ENCODE measurements at regions not wholly inside any gene's neighbourhood (a gene's known extent, or its start where the extent isn't known, plus 50 kb on each side); places are given as distances from the start of the nearest gene placed in this dataset.

- Histone ChIP-seq H3K27me3 (ENCODE audit: control insufficient read depth, insufficient read depth) (no peaks in the 10 kb centered on the region), H3K4me3 (ENCODE audit: low read length) (no peak overlapping the region), H3K9me3 (ENCODE audit: control insufficient read depth, low read length) (no peaks in the 10 kb centered on the region), H3K27ac (ENCODE audit: low read length) (no peak overlapping the region), H3K4me1 (ENCODE audit: control insufficient read depth, insufficient read depth, low read length) (no peaks in the 10 kb centered on the region)
- DNase-seq (no peak), ATAC-seq (no peak)
- intact Hi-C loops (cut with DNase I), result no loop called here
- 82% methylated on average over 2 of the region's 2 CpGs for WGBS
Observed at GRCh38 chr12:16096273-16096849, 181.1 kb downstream of the SLC15A5 start.

GRCh38 chr12:16095531-16096110, 181.9 kb downstream of the SLC15A5 start:
- intact Hi-C loops (cut with DNase I), result no loop called here
- Histone ChIP-seq H3K4me1 (ENCODE audit: control insufficient read depth, insufficient read depth, low read length) (no peaks in the 10 kb centered on the region), H3K27me3 (ENCODE audit: control insufficient read depth, insufficient read depth) (no peaks in the 10 kb centered on the region), H3K9me3 (ENCODE audit: control insufficient read depth, low read length) (no peaks in the 10 kb centered on the region), H3K27ac (ENCODE audit: low read length) (no peak overlapping the region), H3K4me3 (ENCODE audit: low read length) (no peak overlapping the region)
- 24% methylated on average over 4 of the region's 4 CpGs for WGBS
- DNase-seq (no peak), ATAC-seq (no peak)

DNA sequence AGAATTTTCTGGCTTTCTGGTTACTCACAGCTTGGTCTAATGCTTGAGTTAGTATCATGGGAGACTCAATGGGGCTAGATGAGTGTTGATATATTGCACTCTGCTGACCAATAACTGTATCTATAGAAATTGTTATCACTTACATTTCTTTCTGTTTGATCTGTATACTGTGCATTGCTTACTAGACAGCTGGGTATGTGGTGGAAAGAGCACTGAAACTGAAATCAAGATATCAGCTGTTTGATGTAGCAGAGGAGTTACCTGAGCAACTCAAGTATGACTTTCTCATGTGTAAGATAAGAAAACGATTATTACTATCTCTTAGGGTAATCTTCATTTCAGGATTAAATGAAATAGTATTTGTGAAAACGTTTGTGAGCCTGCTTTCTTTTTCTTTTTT, 183.0 kb downstream of the SLC15A5 start:
- no peaks in the 10 kb centered on the region for H3K27me3 ChIP-seq (ENCODE audit: control insufficient read depth, insufficient read depth)
- no peak for DNase-seq
- intact Hi-C loops (cut with DNase I), result no loop called here
- H3K4me1 ChIP-seq (ENCODE audit: control insufficient read depth, insufficient read depth, low read length), result no peaks in the 10 kb centered on the region
- H3K9me3 ChIP-seq (ENCODE audit: control insufficient read depth, low read length), result no peaks in the 10 kb centered on the region
- no peak overlapping the region for H3K27ac ChIP-seq (ENCODE audit: low read length)
- H3K4me3 ChIP-seq (ENCODE audit: low read length), result no peak overlapping the region
- no peak for ATAC-seq
- WGBS, result 29% methylated on average over 2 of the region's 2 CpGs

- ATAC-seq, result no peak
- H3K4me3 ChIP-seq (ENCODE audit: low read length), result no peak overlapping the region
- no peaks in the 10 kb centered on the region for H3K9me3 ChIP-seq (ENCODE audit: control insufficient read depth, low read length)
- H3K4me1 ChIP-seq (ENCODE audit: control insufficient read depth, insufficient read depth, low read length), result no peaks in the 10 kb centered on the region
- intact Hi-C loops (cut with DNase I), result no loop called here
- H3K27ac ChIP-seq (ENCODE audit: low read length), result no peak overlapping the region
- no peaks in the 10 kb centered on the region for H3K27me3 ChIP-seq (ENCODE audit: control insufficient read depth, insufficient read depth)
- no peak for DNase-seq
Observed at GRCh38 chr12:16093825-16094224, 182.7 kb downstream of the DERA start.

DNA sequence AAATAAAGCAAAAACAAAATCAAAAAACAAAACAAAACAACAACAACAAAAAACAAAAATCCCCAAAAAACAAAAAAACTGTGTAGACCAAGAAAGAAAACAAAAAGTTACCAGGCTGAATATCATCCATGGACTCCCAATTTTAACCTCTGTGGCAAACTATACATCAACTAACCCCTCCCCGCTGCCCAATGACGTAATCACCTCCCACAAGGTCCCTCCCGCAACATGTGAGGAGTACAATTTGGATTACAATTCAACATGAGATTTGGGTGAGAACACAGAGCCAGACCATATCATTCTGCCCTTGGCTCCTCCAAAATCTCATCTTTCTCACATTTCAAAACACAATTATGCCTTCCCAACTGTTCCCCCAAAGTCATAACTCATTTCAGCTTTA, 179.8 kb downstream of the DERA start:
- Histone ChIP-seq H3K27ac (ENCODE audit: low read length) (no peak overlapping the region), H3K9me3 (ENCODE audit: control insufficient read depth, low read length) (no peaks in the 10 kb centered on the region), H3K27me3 (ENCODE audit: control insufficient read depth, insufficient read depth) (no peaks in the 10 kb centered on the region), H3K4me1 (ENCODE audit: control insufficient read depth, insufficient read depth, low read length) (no peaks in the 10 kb centered on the region), H3K4me3 (ENCODE audit: low read length) (no peak overlapping the region)
- no peak for ATAC-seq
- WGBS, result 91% methylated on average over 3 of the region's 3 CpGs
- intact Hi-C loops (cut with DNase I), result no loop called here
- no peak for DNase-seq

DNA sequence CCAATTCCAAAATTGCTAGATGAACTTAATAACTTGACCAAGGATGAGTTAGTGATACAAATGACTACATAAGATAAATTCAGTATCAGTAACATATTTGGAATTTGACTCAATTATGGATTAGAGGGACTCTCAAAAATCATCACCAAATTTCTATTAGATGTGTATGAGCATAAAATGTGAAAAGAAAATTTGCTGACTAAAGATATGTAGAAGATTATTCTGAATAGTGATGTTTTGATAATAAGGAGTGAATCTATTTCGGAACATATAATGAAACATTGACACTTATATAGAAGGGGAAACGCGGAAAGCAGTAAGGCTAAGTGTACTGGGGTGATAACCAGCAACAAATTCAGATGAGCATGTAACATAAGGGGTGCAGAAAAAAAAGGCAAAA, 177.3 kb downstream of the DERA start:
- Histone ChIP-seq H3K4me1 (ENCODE audit: control insufficient read depth, insufficient read depth, low read length) (no peaks in the 10 kb centered on the region), H3K27me3 (ENCODE audit: control insufficient read depth, insufficient read depth) (no peaks in the 10 kb centered on the region), H3K27ac (ENCODE audit: low read length) (no peak overlapping the region), H3K9me3 (ENCODE audit: control insufficient read depth, low read length) (no peaks in the 10 kb centered on the region), H3K4me3 (ENCODE audit: low read length) (no peak overlapping the region)
- DNase-seq, result no peak
- intact Hi-C loops (cut with DNase I), result no loop called here
- WGBS, result 94% methylated on average over 3 of the region's 3 CpGs
- no peak for ATAC-seq

Data from right cardiac atrium (tissue), 5 donors.